IMR-90 (cell line): ENCODE measurements at regions not wholly inside any gene's neighbourhood (a gene's known extent, or its start where the extent isn't known, plus 50 kb on each side); places are given as distances from the start of the nearest gene placed in this dataset.

Source experiments
- ATAC-seq: fragments of 200-7000 bp; cut with Tn5 transposase; 2 replicates; pipeline ENCODE4 v1.9.1; 2020; ENCODE audit warnings: low read depth, mild to moderate bottlenecking, moderate library complexity
- BruUV-seq: library from RNA; stranded (reverse); fragments of 400-500 nt; replicated peaks from 2 replicates; lab custom pipeline; 2021; lab: Mats Ljungman, UMichigan
- CTCF ChIA-PET: fragments of 300-600 bp; formaldehyde crosslinking; extraction: SDS; loops from one replicate; lab custom pipeline; 2021; ENCODE audit warnings: antibody characterized with exemption; lab: Yijun Ruan, JAX
- POLR2A ChIA-PET: fragments of 300-600 bp; sonication (Branson Sonifier 250); formaldehyde crosslinking; loops from one replicate; lab custom pipeline; 2022; ENCODE audit warnings: antibody characterized with exemption; ENCODE audit not compliant: unreplicated experiment; lab: Charles Lee
- DNase-seq: peaks from one replicate; pipeline ENCODE4 v3.0.0; 2013
- H2AFZ ChIP-seq: replicated peaks from 2 replicates; pipeline ENCODE3; 2013; ENCODE audit warnings: low read length, mild to moderate bottlenecking; ENCODE audit not compliant: poor library complexity
- H2AK5ac ChIP-seq: 2 replicates; pipeline ENCODE4 v1.6.1; 2013; ENCODE audit warnings: low read depth, low read length, inconsistent platforms
- H2AK9ac ChIP-seq: replicated peaks from 2 replicates; pipeline ENCODE3; 2013; ENCODE audit warnings: mild to moderate bottlenecking, low read depth, low read length, moderate library complexity; ENCODE audit not compliant: poor library complexity
- H2BK120ac ChIP-seq: 2 replicates; pipeline ENCODE4 v1.6.1; 2013; ENCODE audit warnings: low read depth, low read length, inconsistent platforms
- H2BK15ac ChIP-seq: 3 replicates; pipeline ENCODE4 v1.6.1; 2013; ENCODE audit warnings: low read depth, low read length, inconsistent platforms
- H2BK20ac ChIP-seq: 2 replicates; pipeline ENCODE4 v1.6.1; 2013; ENCODE audit warnings: low read depth, mild to moderate bottlenecking, inconsistent platforms, low read length, moderate library complexity
- H2BK5ac ChIP-seq: 2 replicates; pipeline ENCODE4 v1.6.1; 2013; ENCODE audit warnings: mild to moderate bottlenecking, low read depth, low read length, inconsistent platforms; ENCODE audit not compliant: poor library complexity, severe bottlenecking
- H3K14ac ChIP-seq: replicated peaks from 2 replicates; pipeline ENCODE4 v1.6.1; 2013; ENCODE audit warnings: low read depth, low read length, inconsistent platforms
- H3K18ac ChIP-seq: 2 replicates; pipeline ENCODE4 v1.6.1; 2013; ENCODE audit warnings: low read depth, low read length, control low read depth
- H3K23ac ChIP-seq: 2 replicates; pipeline ENCODE4 v1.6.1; 2013; ENCODE audit warnings: low read depth, low read length, inconsistent platforms
- H3K27ac ChIP-seq: 2 replicates; pipeline ENCODE4 v1.5.1; 2013; ENCODE audit warnings: mild to moderate bottlenecking, control low read depth, low read length; ENCODE audit not compliant: insufficient read depth
- H3K27me3 ChIP-seq: 2 replicates; pipeline ENCODE4 v1.6.1; 2013; ENCODE audit warnings: low read length; ENCODE audit not compliant: control insufficient read depth, insufficient read depth
- H3K36me3 ChIP-seq: 2 replicates; pipeline ENCODE4 v1.6.1; 2013; ENCODE audit warnings: low read length, mixed read lengths; ENCODE audit not compliant: control insufficient read depth, insufficient read depth
- H3K4ac ChIP-seq: 2 replicates; pipeline ENCODE4 v1.6.1; 2013; ENCODE audit warnings: low read depth, low read length, inconsistent platforms
- H3K4me1 ChIP-seq: 2 replicates; pipeline ENCODE4 v1.6.1; 2013; ENCODE audit warnings: low read length, mixed read lengths; ENCODE audit not compliant: control insufficient read depth, insufficient read depth
- H3K4me2 ChIP-seq: 2 replicates; pipeline ENCODE4 v1.6.1; 2013; ENCODE audit warnings: low read depth, mild to moderate bottlenecking, control low read depth, low read length, moderate library complexity
- H3K4me3 ChIP-seq: 2 replicates; pipeline ENCODE4 v1.5.1; 2013; ENCODE audit warnings: low read depth, mild to moderate bottlenecking, control low read depth, low read length, moderate library complexity; ENCODE audit not compliant: insufficient read depth
- H3K56ac ChIP-seq: 2 replicates; pipeline ENCODE4 v1.6.1; 2013; ENCODE audit warnings: low read length, inconsistent platforms; ENCODE audit not compliant: insufficient read depth; ENCODE audit errors: extremely low read depth
- H3K79me1 ChIP-seq, 2 experiments: 2 replicates each; pipeline ENCODE4 v1.6.1; 2013; ENCODE audit warnings: low read length in 2 of 2, inconsistent platforms in 1 of 2, low read depth in 1 of 2
- H3K9ac ChIP-seq: 2 replicates; pipeline ENCODE4 v1.6.1; 2013; ENCODE audit warnings: low read depth, low read length, control low read depth
- H3K9me1 ChIP-seq: 2 replicates; pipeline ENCODE4 v1.6.1; 2013; ENCODE audit warnings: low read length, inconsistent platforms; ENCODE audit not compliant: insufficient read depth
- H3K9me3 ChIP-seq: 2 replicates; pipeline ENCODE4 v1.6.1; 2013; ENCODE audit warnings: low read length; ENCODE audit not compliant: control insufficient read depth, insufficient read depth
- H4K20me1 ChIP-seq: 2 replicates; pipeline ENCODE4 v1.6.1; 2013; ENCODE audit warnings: low read length, inconsistent platforms; ENCODE audit not compliant: insufficient read depth
- H4K5ac ChIP-seq: 2 replicates; pipeline ENCODE4 v1.6.1; 2013; ENCODE audit warnings: mild to moderate bottlenecking, low read depth, low read length, control low read depth
- H4K8ac ChIP-seq, 2 experiments: 2 replicates each; pipeline ENCODE4 v1.6.1; 2013; ENCODE audit warnings: low read depth in 2 of 2, low read length in 2 of 2, control low read depth in 1 of 2, inconsistent platforms in 1 of 2
- H4K91ac ChIP-seq: 2 replicates; pipeline ENCODE4 v1.6.1; 2013; ENCODE audit warnings: low read depth, low read length, inconsistent platforms; ENCODE audit not compliant: insufficient read depth
- BHLHE40 ChIP-seq: fragments of 150-350 bp; IDR thresholded peaks from 2 replicates; pipeline ENCODE4 v1.6.1; 2016; ENCODE audit warnings: mild to moderate bottlenecking, low read depth, low read length
- CEBPB ChIP-seq: IDR thresholded peaks from 2 replicates; pipeline ENCODE4 v1.6.1; 2012; ENCODE audit warnings: low read depth, low read length, improper control_type of control experiment
- CHD1 ChIP-seq: IDR thresholded peaks from 2 replicates; pipeline ENCODE4 v1.6.1; 2012; ENCODE audit warnings: low read depth, low read length, improper control_type of control experiment
- CTCF ChIP-seq: conservative IDR thresholded peaks from 2 replicates; pipeline ENCODE4 v1.5.1; 2012; ENCODE audit warnings: mild to moderate bottlenecking, low read depth, low read length, improper control_type of control experiment
- ELK1 ChIP-seq: fragments of 150-350 bp; IDR thresholded peaks from 2 replicates; pipeline ENCODE4 v1.6.1; 2016; ENCODE audit warnings: low read depth, mild to moderate bottlenecking, low read length, moderate library complexity, borderline replicate concordance
- FOS ChIP-seq: fragments of 150-350 bp; IDR thresholded peaks from 2 replicates; pipeline ENCODE4 v1.6.1; 2016; ENCODE audit warnings: low read depth, low read length
- MAFK ChIP-seq: IDR thresholded peaks from 2 replicates; pipeline ENCODE4 v1.6.1; 2012; ENCODE audit warnings: low read depth, low read length, improper control_type of control experiment
- MAZ ChIP-seq: IDR thresholded peaks from 2 replicates; pipeline ENCODE4 v1.6.1; 2012; ENCODE audit warnings: low read depth, mild to moderate bottlenecking, low read length, improper control_type of control experiment, moderate library complexity, borderline replicate concordance
- MXI1 ChIP-seq: IDR thresholded peaks from 2 replicates; pipeline ENCODE4 v1.6.1; 2012; ENCODE audit warnings: low read depth, mild to moderate bottlenecking, low read length, moderate library complexity, borderline replicate concordance
- NFE2L2 ChIP-seq: fragments of 150-350 bp; IDR thresholded peaks from 2 replicates; pipeline ENCODE4 v1.6.1; 2016; ENCODE audit warnings: low read depth, mild to moderate bottlenecking, low read length
- POLR2A ChIP-seq: IDR thresholded peaks from 2 replicates; pipeline ENCODE4 v1.6.1; 2012; ENCODE audit warnings: mild to moderate bottlenecking, low read depth, low read length
- RAD21 ChIP-seq: IDR thresholded peaks from 2 replicates; pipeline ENCODE4 v1.6.1; 2012; ENCODE audit warnings: low read length, improper control_type of control experiment
- RCOR1 ChIP-seq: IDR thresholded peaks from 2 replicates; pipeline ENCODE4 v1.6.1; 2012; ENCODE audit warnings: mild to moderate bottlenecking, low read length, improper control_type of control experiment; ENCODE audit not compliant: insufficient replicate concordance
- RFX5 ChIP-seq: IDR thresholded peaks from 2 replicates; pipeline ENCODE4 v1.8.0; 2012; ENCODE audit warnings: low read depth, mild to moderate bottlenecking, low read length, moderate library complexity
- SMC3 ChIP-seq: fragments of 150-350 bp; IDR thresholded peaks from 2 replicates; pipeline ENCODE4 v1.6.1; 2016; ENCODE audit warnings: low read depth, mild to moderate bottlenecking, antibody characterized with exemption, low read length, moderate library complexity
- USF2 ChIP-seq: fragments of 150-350 bp; IDR thresholded peaks from 2 replicates; pipeline ENCODE4 v1.6.1; 2017; ENCODE audit warnings: mild to moderate bottlenecking, antibody characterized with exemption, low read length, low read depth
- WGBS, 2 experiments: methylation state at CpG; one replicate each; pipeline versions ENCODE4 v1.1.5 to v1.1.7; 2013; ENCODE audit warnings: missing lambda C conversion rate in 2 of 2; ENCODE audit not compliant: insufficient read length in 1 of 2; ENCODE audit errors: extremely low coverage in 2 of 2; 5-methylcytosine and 5-hydroxymethylcytosine counted together
- dilution Hi-C: fragments of 300-500 bp; cut with HindIII; formaldehyde crosslinking; loops from one replicate; pipeline ENCODE4 v1.14.3; 2018; ENCODE audit warnings: low sequenced_read_pairs; ENCODE audit not compliant: unreplicated experiment
- in situ Hi-C: fragments of 300-500 bp; cut with MboI; formaldehyde crosslinking; loops from 3 replicates; pipeline ENCODE4 v1.14.3; 2019; ENCODE audit warnings: low sequenced_read_pairs, inconsistent platforms, mixed read lengths
- intact Hi-C: fragments of 100-400 bp; cut with micrococcal nuclease; formaldehyde crosslinking; loops from 2 replicates; pipeline ENCODE4 v1.10.0; 2022

- ChIA-PET CTCF (no interaction called here), POLR2A (no interaction called here)
- TF ChIP-seq MAFK, result no peak
- TF ChIP-seq ELK1, result no peak
- TF ChIP-seq RCOR1, result no peak
- TF ChIP-seq MAZ, result no peak
- TF ChIP-seq MXI1, result no peak
- no peak for TF ChIP-seq BHLHE40
- no peak for TF ChIP-seq SMC3
- TF ChIP-seq CTCF, result no peak
- TF ChIP-seq RFX5, result no peak
- TF ChIP-seq POLR2A, result no peak
- TF ChIP-seq RAD21, result no peak
- no peak for TF ChIP-seq CEBPB
- TF ChIP-seq FOS, result no peak
- no peak for TF ChIP-seq CHD1
- TF ChIP-seq USF2, result no peak
- TF ChIP-seq NFE2L2, result no peak
- dilution Hi-C loops (no loop called here), in situ Hi-C loops (no loop called here), intact Hi-C loops (loop anchor here (5.0 to 10.0 kb wide), 2 partner anchors 120 to 402 kb away; partner anchors contain the start of gene TBL1XR1)
- H3K14ac ChIP-seq, result peak overlapping the region; percentile 53
- H2BK20ac ChIP-seq, result peak overlapping the region; percentile 75
- no peaks in the 10 kb centered on the region for H3K36me3 ChIP-seq
- H3K27me3 ChIP-seq, result no peaks in the 10 kb centered on the region
- H3K9ac ChIP-seq, result no peak overlapping the region
- peak overlapping the region; percentile 22; the same call in 1 of the 2 replicates for H3K23ac ChIP-seq
- peaks cover 10% of the 10 kb centered on the region for H3K9me1 ChIP-seq
- peaks cover 12% of the 10 kb centered on the region for H3K4me1 ChIP-seq
- H4K8ac ChIP-seq, result peak overlapping the region; percentile 18 to 86; a peak in 3 of 4 replicates
- H2BK120ac ChIP-seq, result peak overlapping the region; percentile 67
- peak overlapping the region; percentile 23; the same call in 1 of the 2 replicates for H3K27ac ChIP-seq
- no peak for DNase-seq
- H2BK5ac ChIP-seq, result peak overlapping the region; percentile 62
- no peak overlapping the region for H3K4me3 ChIP-seq
- H2AFZ ChIP-seq, result no peak overlapping the region
- BruUV-seq, result no TSS peak
- 60% methylated on average over 1 of the region's 1 CpG; no CpG with 5 or more reads in 1 of the 2 experiments for WGBS, 2 experiments
- no peaks in the 10 kb centered on the region for H3K9me3 ChIP-seq
- H2AK9ac ChIP-seq, result no peak overlapping the region
- H3K4ac ChIP-seq, result peak overlapping the region; percentile 64
- H3K56ac ChIP-seq, result 0 out of 2 replicates have a peak overlapping the region, but pooled peaks have one; percentile 2
- peak overlapping the region; percentile 74 for H4K5ac ChIP-seq
- H2AK5ac ChIP-seq, result no peak overlapping the region
- no peaks in the 10 kb centered on the region for H4K20me1 ChIP-seq
- peak overlapping the region; percentile 80; the same call in 1 of the 3 replicates for H2BK15ac ChIP-seq
- H3K4me2 ChIP-seq, result no peak overlapping the region
- H4K91ac ChIP-seq, result peak overlapping the region; percentile 64
- ATAC-seq, result peak; percentile 10; the same call in 1 of the 2 replicates
- H3K18ac ChIP-seq, result peak overlapping the region; percentile 55
- no peaks in the 10 kb centered on the region for H3K79me1 ChIP-seq
Measured at GRCh38 chr3:177596816-177597271, 399.6 kb upstream of the TBL1XR1 start.
